Spinal cord (tissue), 9 donors: ENCODE measurements at regions not wholly inside any gene's neighbourhood (a gene's known extent, or its start where the extent isn't known, plus 50 kb on each side); places are given as distances from the start of the nearest gene placed in this dataset.

Experiments used
- DNase-seq, 6 donors: peaks; one replicate each; pipeline versions ENCODE4 v3.0.0 to v3.0.0-alpha.2; 2013 to 2015; ENCODE audit warnings: low spot score in 6 of 6, low read depth in 4 of 6
- H3K27ac ChIP-seq: one replicate; pipeline ENCODE4 v1.5.1; 2013; ENCODE audit warnings: low read depth, low read length, control low read depth
- H3K27me3 ChIP-seq: one replicate; pipeline ENCODE4 v1.6.1; 2013; ENCODE audit warnings: low read length; ENCODE audit not compliant: control insufficient read depth, insufficient read depth
- H3K36me3 ChIP-seq: one replicate; pipeline ENCODE4 v1.6.1; 2013; ENCODE audit warnings: low read length; ENCODE audit not compliant: control insufficient read depth, insufficient read depth
- H3K4me1 ChIP-seq: one replicate; pipeline ENCODE4 v1.6.1; 2013; ENCODE audit warnings: low read length; ENCODE audit not compliant: control insufficient read depth, insufficient read depth
- H3K4me3 ChIP-seq: one replicate; pipeline ENCODE4 v1.5.1; 2013; ENCODE audit warnings: low read depth, low read length, control low read depth
- H3K9me3 ChIP-seq: one replicate; pipeline ENCODE4 v1.6.1; 2013; ENCODE audit warnings: low read length; ENCODE audit not compliant: control insufficient read depth, insufficient read depth
- WGBS: methylation state at CpG from one replicate; pipeline ENCODE4 v1.1.5; 2013; ENCODE audit warnings: missing lambda C conversion rate; ENCODE audit not compliant: insufficient coverage; 5-methylcytosine and 5-hydroxymethylcytosine counted together
- donor health status: healthy.

- no peaks in the 10 kb centered on the region for H3K4me1 ChIP-seq
- H3K27ac ChIP-seq, result no peak overlapping the region
- no peaks in the 10 kb centered on the region for H3K9me3 ChIP-seq
- no peaks in the 10 kb centered on the region for H3K36me3 ChIP-seq
- no peaks in the 10 kb centered on the region for H3K27me3 ChIP-seq
- no peak for DNase-seq
- H3K4me3 ChIP-seq, result no peak overlapping the region
These were observed 962.2 kb downstream of the ADGRL2 start for GRCh38 chr1:82762829-82763532.

- Histone ChIP-seq H3K9me3 (no peaks in the 10 kb centered on the region), H3K4me3 (no peak overlapping the region), H3K27ac (no peak overlapping the region), H3K27me3 (no peaks in the 10 kb centered on the region), H3K36me3 (no peaks in the 10 kb centered on the region), H3K4me1 (no peaks in the 10 kb centered on the region)
- 83% methylated on average over 1 of the region's 3 CpGs for WGBS
- DNase-seq, result no peak
These were observed 958.3 kb downstream of the ADGRL2 start for GRCh38 chr1:82759035-82759434.

- Histone ChIP-seq H3K27ac (no peak overlapping the region), H3K4me3 (no peak overlapping the region), H3K36me3 (no peaks in the 10 kb centered on the region), H3K27me3 (no peaks in the 10 kb centered on the region), H3K4me1 (no peaks in the 10 kb centered on the region), H3K9me3 (no peaks in the 10 kb centered on the region)
- WGBS, result no CpG with 5 or more reads among the region's 4 CpGs
- no peak for DNase-seq
These were observed 954.9 kb downstream of the ADGRL2 start for GRCh38 chr1:82755671-82756070.

GRCh38 chr1:82755191-82755590, 954.5 kb downstream of the ADGRL2 start:
- Histone ChIP-seq H3K4me1 (no peaks in the 10 kb centered on the region), H3K27me3 (no peaks in the 10 kb centered on the region), H3K9me3 (no peaks in the 10 kb centered on the region), H3K36me3 (no peaks in the 10 kb centered on the region), H3K27ac (no peak overlapping the region), H3K4me3 (no peak overlapping the region)
- peak in 3 of 6 donors; percentile 17 to 93 (median 23) for DNase-seq
- 78% methylated on average over 2 of the region's 3 CpGs for WGBS

- H3K4me1 ChIP-seq, result no peaks in the 10 kb centered on the region
- DNase-seq, result no peak
- no CpG with 5 or more reads among the region's 3 CpGs for WGBS
- H3K4me3 ChIP-seq, result no peak overlapping the region
- H3K36me3 ChIP-seq, result no peaks in the 10 kb centered on the region
- H3K27ac ChIP-seq, result no peak overlapping the region
- H3K9me3 ChIP-seq, result no peaks in the 10 kb centered on the region
- H3K27me3 ChIP-seq, result no peaks in the 10 kb centered on the region
These were observed 951.3 kb downstream of the ADGRL2 start for GRCh38 chr1:82752046-82752445.

DNA sequence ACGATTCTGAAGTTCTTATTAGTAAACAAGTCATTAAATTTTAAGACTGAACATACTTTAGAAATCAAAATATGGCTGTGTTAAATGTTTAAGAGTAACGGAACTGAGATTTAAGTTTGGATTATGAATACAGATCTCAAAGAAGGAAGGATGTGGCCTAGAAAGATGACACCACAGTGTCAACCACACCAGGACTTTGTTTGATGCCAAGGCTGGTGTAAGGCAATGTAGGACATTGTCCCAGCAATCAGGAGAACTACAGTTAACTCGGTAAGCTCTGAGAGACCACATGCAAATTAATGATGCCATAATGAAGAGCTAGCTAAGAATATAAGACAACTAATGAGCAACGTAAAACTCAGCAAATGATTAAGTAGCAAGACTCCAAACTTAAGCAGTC, 932.9 kb downstream of the ADGRL2 start:
- Histone ChIP-seq H3K27me3 (no peaks in the 10 kb centered on the region), H3K27ac (no peak overlapping the region), H3K4me3 (no peak overlapping the region), H3K4me1 (no peaks in the 10 kb centered on the region), H3K9me3 (peaks cover 4% of the 10 kb centered on the region), H3K36me3 (no peaks in the 10 kb centered on the region)
- no peak for DNase-seq
- 80% methylated on average over 1 of the region's 4 CpGs for WGBS

DNA sequence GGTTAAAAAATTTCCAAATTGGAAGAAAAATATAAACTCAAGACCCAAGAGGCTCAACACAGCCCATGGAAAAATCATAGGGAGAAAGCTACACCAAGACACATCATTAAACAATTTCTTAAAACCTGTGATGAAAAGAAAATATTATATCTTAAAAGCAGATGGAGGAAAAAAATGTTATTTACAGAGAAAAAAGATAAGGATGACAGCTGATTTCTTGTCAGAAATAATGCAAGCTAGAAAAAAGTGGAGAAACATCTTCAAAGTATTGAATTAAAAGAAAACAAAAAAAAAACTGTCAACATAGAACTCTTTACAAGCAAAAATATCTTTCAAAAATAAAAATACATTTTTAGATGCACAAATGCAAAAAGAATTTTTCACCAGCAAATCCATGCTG, 930.5 kb downstream of the ADGRL2 start:
- H3K9me3 ChIP-seq, result peaks cover 4% of the 10 kb centered on the region
- H3K4me3 ChIP-seq, result no peak overlapping the region
- no peak for DNase-seq
- no peak overlapping the region for H3K27ac ChIP-seq
- no peaks in the 10 kb centered on the region for H3K4me1 ChIP-seq
- no peaks in the 10 kb centered on the region for H3K36me3 ChIP-seq
- no peaks in the 10 kb centered on the region for H3K27me3 ChIP-seq

GRCh38 chr1:82728206-82728605, 927.5 kb downstream of the ADGRL2 start:
- Histone ChIP-seq H3K9me3 (peaks cover 4% of the 10 kb centered on the region), H3K4me1 (no peaks in the 10 kb centered on the region), H3K27ac (no peak overlapping the region), H3K36me3 (no peaks in the 10 kb centered on the region), H3K4me3 (no peak overlapping the region), H3K27me3 (no peaks in the 10 kb centered on the region)
- no peak for DNase-seq

- no peak overlapping the region for H3K4me3 ChIP-seq
- H3K4me1 ChIP-seq, result no peaks in the 10 kb centered on the region
- no peaks in the 10 kb centered on the region for H3K27me3 ChIP-seq
- H3K9me3 ChIP-seq, result no peaks in the 10 kb centered on the region
- no peak overlapping the region for H3K27ac ChIP-seq
- H3K36me3 ChIP-seq, result no peaks in the 10 kb centered on the region
- DNase-seq, result no peak
- WGBS, result 83% methylated on average over 2 of the region's 2 CpGs
These were observed 923.5 kb downstream of the ADGRL2 start for GRCh38 chr1:82724246-82724645.

- Histone ChIP-seq H3K27me3 (no peaks in the 10 kb centered on the region), H3K27ac (no peak overlapping the region), H3K4me1 (no peaks in the 10 kb centered on the region), H3K9me3 (no peaks in the 10 kb centered on the region), H3K4me3 (no peak overlapping the region), H3K36me3 (no peaks in the 10 kb centered on the region)
- WGBS, result no CpG with 5 or more reads among the region's 3 CpGs
- no peak for DNase-seq
These were observed 921.9 kb downstream of the ADGRL2 start for GRCh38 chr1:82722608-82723007.
